GM23338 (cell line): ENCODE measurements at regions not wholly inside any gene's neighbourhood (a gene's known extent, or its start where the extent isn't known, plus 50 kb on each side); places are given as distances from the start of the nearest gene placed in this dataset.

Experiments used
- ATAC-seq: fragments of 200-7000 bp; cut with Tn5 transposase; 3 replicates; pipeline ENCODE4 v1.9.1; 2020
- DNase-seq: peaks from one replicate; pipeline ENCODE4 v3.0.0-alpha.2; 2015; ENCODE audit warnings: low spot score
- H2AFZ ChIP-seq: fragments of 200-600 bp; sonication (generic); 2 replicates; pipeline ENCODE4 v1.8.0; 2016; ENCODE audit warnings: antibody characterized with exemption, mild to moderate bottlenecking, moderate library complexity
- H3F3A ChIP-seq: fragments of 200-600 bp; sonication (generic); replicated peaks from 2 replicates; pipeline ENCODE4 v1.8.0; 2017; ENCODE audit warnings: antibody characterized with exemption, mixed run types, low read depth
- H3K27ac ChIP-seq: fragments of 200-600 bp; sonication (generic); 2 replicates; pipeline ENCODE4 v1.6.1; 2016; ENCODE audit warnings: low read depth
- H3K27me3 ChIP-seq: fragments of 200-600 bp; sonication (generic); 2 replicates; pipeline ENCODE4 v1.8.0; 2016; ENCODE audit warnings: mild to moderate bottlenecking, mixed run types, moderate library complexity; ENCODE audit not compliant: insufficient read depth
- H3K36me3 ChIP-seq: fragments of 200-600 bp; sonication (generic); 2 replicates; pipeline ENCODE4 v1.8.0; 2016; ENCODE audit warnings: mild to moderate bottlenecking; ENCODE audit not compliant: insufficient read depth
- H3K4me1 ChIP-seq: fragments of 200-600 bp; sonication (generic); 2 replicates; pipeline ENCODE4 v1.8.0; 2016; ENCODE audit warnings: mild to moderate bottlenecking, moderate library complexity; ENCODE audit not compliant: insufficient read depth
- H3K4me2 ChIP-seq: fragments of 200-600 bp; sonication (generic); 2 replicates; pipeline ENCODE4 v1.7.1; 2017; ENCODE audit warnings: mixed run types
- H3K4me3 ChIP-seq: fragments of 200-600 bp; sonication (generic); 2 replicates; pipeline ENCODE4 v1.6.1; 2016; ENCODE audit warnings: mixed run types
- H3K79me2 ChIP-seq: fragments of 200-600 bp; sonication (generic); replicated peaks from 2 replicates; pipeline ENCODE4 v1.8.0; 2017; ENCODE audit warnings: mild to moderate bottlenecking; ENCODE audit not compliant: insufficient read depth
- H3K9me2 ChIP-seq: fragments of 200-600 bp; sonication (generic); 2 replicates; pipeline ENCODE4 v1.8.0; 2017; ENCODE audit not compliant: insufficient read depth
- H4K20me1 ChIP-seq: fragments of 200-600 bp; sonication (generic); replicated peaks from 2 replicates; pipeline ENCODE4 v1.8.0; 2017; ENCODE audit warnings: mild to moderate bottlenecking; ENCODE audit not compliant: insufficient read depth
- H3K27ac Mint-ChIP-seq: 2 replicates; pipeline ENCODE4 v1.8.0; 2020; ENCODE audit warnings: inconsistent platforms, mild to moderate bottlenecking, moderate library complexity, mixed read lengths
- H3K27me3 Mint-ChIP-seq: 3 replicates; pipeline ENCODE4 v1.8.0; 2022; ENCODE audit warnings: low read depth, mild to moderate bottlenecking, moderate library complexity, mixed read lengths, inconsistent platforms; ENCODE audit not compliant: insufficient read depth, poor library complexity
- H3K36me3 Mint-ChIP-seq: 3 replicates; pipeline ENCODE4 v1.8.0; 2021; ENCODE audit warnings: low read depth, mild to moderate bottlenecking, inconsistent platforms, moderate library complexity, mixed read lengths
- H3K4me1 Mint-ChIP-seq: 3 replicates; pipeline ENCODE4 v1.8.0; 2020; ENCODE audit warnings: mild to moderate bottlenecking, inconsistent platforms, mixed read lengths
- H3K4me3 Mint-ChIP-seq: 3 replicates; pipeline ENCODE4 v1.8.0; 2021; ENCODE audit warnings: moderate library complexity, mild to moderate bottlenecking, inconsistent platforms, mixed read lengths
- H3K9me3 Mint-ChIP-seq: 3 replicates; pipeline ENCODE4 v1.8.0; 2020; ENCODE audit warnings: moderate library complexity, mild to moderate bottlenecking, inconsistent platforms, mixed read lengths
- ZNF462 ChIP-seq: fragments of 250-450 bp; sonication (Bioruptor Pico); IDR thresholded peaks from 2 replicates; pipeline ENCODE4 v1.5.0; 2020; ENCODE audit warnings: mild to moderate bottlenecking, moderate library complexity
- TF ChIP-seq, protein P1 (sequence below): IDR thresholded peaks from one replicate; pipeline ENCODE4 v1.6.1; 2018; ENCODE audit warnings: antibody characterized with exemption; ENCODE audit not compliant: unreplicated experiment

- Histone ChIP-seq H3K27ac (no peak overlapping the region), H3K36me3 (no peaks in the 10 kb centered on the region), H3K79me2 (no peaks in the 10 kb centered on the region), H3F3A (no peaks in the 10 kb centered on the region), H2AFZ (no peak overlapping the region), H3K9me2 (no peaks in the 10 kb centered on the region; the same call in none of the 2 replicates), H3K27me3 (no peaks in the 10 kb centered on the region), H3K4me1 (no peaks in the 10 kb centered on the region), H4K20me1 (no peaks in the 10 kb centered on the region), H3K4me2 (no peak overlapping the region), H3K4me3 (no peak overlapping the region)
- no peak for ATAC-seq
- TF ChIP-seq, protein P1, sequence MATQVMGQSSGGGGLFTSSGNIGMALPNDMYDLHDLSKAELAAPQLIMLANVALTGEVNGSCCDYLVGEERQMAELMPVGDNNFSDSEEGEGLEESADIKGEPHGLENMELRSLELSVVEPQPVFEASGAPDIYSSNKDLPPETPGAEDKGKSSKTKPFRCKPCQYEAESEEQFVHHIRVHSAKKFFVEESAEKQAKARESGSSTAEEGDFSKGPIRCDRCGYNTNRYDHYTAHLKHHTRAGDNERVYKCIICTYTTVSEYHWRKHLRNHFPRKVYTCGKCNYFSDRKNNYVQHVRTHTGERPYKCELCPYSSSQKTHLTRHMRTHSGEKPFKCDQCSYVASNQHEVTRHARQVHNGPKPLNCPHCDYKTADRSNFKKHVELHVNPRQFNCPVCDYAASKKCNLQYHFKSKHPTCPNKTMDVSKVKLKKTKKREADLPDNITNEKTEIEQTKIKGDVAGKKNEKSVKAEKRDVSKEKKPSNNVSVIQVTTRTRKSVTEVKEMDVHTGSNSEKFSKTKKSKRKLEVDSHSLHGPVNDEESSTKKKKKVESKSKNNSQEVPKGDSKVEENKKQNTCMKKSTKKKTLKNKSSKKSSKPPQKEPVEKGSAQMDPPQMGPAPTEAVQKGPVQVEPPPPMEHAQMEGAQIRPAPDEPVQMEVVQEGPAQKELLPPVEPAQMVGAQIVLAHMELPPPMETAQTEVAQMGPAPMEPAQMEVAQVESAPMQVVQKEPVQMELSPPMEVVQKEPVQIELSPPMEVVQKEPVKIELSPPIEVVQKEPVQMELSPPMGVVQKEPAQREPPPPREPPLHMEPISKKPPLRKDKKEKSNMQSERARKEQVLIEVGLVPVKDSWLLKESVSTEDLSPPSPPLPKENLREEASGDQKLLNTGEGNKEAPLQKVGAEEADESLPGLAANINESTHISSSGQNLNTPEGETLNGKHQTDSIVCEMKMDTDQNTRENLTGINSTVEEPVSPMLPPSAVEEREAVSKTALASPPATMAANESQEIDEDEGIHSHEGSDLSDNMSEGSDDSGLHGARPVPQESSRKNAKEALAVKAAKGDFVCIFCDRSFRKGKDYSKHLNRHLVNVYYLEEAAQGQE: no peak
- TF ChIP-seq ZNF462 (CRISPR knock-in tag): no peak
- H3K9me3 Mint-ChIP-seq: no peaks in the 10 kb centered on the region; the same call in 2 of the 3 replicates
- no peaks in the 10 kb centered on the region for H3K4me1 Mint-ChIP-seq
- H3K36me3 Mint-ChIP-seq: 0 out of 3 replicates have a peak, but pooled peaks cover 3% of the 10 kb centered on the region
- DNase-seq: no peak
- H3K4me3 Mint-ChIP-seq: no peak overlapping the region
- H3K27me3 Mint-ChIP-seq: no peaks in the 10 kb centered on the region
- H3K27ac Mint-ChIP-seq: no peak overlapping the region
These were observed 379.5 kb upstream of the TOM1L1 start for GRCh38 chr17:54521137-54521536.
